Natural killer cell (primary cell): ENCODE measurements at regions not wholly inside any gene's neighbourhood (a gene's known extent, or its start where the extent isn't known, plus 50 kb on each side); places are given as distances from the start of the nearest gene placed in this dataset.

ENCODE experiments used
- ATAC-seq, 3 donors: fragments of 150-1000 bp in 2 of 3; fragments of 200-7000 bp in 1 of 3; cut with Tn5 transposase; 1 replicate in 1 of 3; 2 replicates in 2 of 3; pipeline ENCODE4 v1.10.0; 2021; ENCODE audit warnings: mild to moderate bottlenecking in 2 of 3, moderate library complexity in 2 of 3
- DNase-seq, 2 donors: peaks; one replicate each; pipeline versions ENCODE4 v3.0.0 to v3.0.0-alpha.2; 2013 to 2021; ENCODE audit warnings: mixed read lengths in 1 of 2
- H3K27ac ChIP-seq: one replicate; pipeline ENCODE4 v1.5.1; 2013; ENCODE audit warnings: mild to moderate bottlenecking, low read length
- H3K27me3 ChIP-seq: one replicate; pipeline ENCODE4 v1.6.1; 2013; ENCODE audit warnings: low read length; ENCODE audit not compliant: control insufficient read depth, insufficient read depth
- H3K36me3 ChIP-seq: one replicate; pipeline ENCODE4 v1.6.1; 2013; ENCODE audit warnings: low read length; ENCODE audit not compliant: control insufficient read depth, insufficient read depth
- H3K4me1 ChIP-seq: one replicate; pipeline ENCODE4 v1.6.1; 2013; ENCODE audit warnings: low read length; ENCODE audit not compliant: control insufficient read depth, insufficient read depth
- H3K4me3 ChIP-seq: one replicate; pipeline ENCODE4 v1.5.1; 2013; ENCODE audit warnings: low read length
- H3K9me3 ChIP-seq: one replicate; pipeline ENCODE4 v1.6.1; 2013; ENCODE audit warnings: low read length; ENCODE audit not compliant: control insufficient read depth, insufficient read depth
- H3K27ac Mint-ChIP-seq, 2 donors: one replicate each; pipeline ENCODE4 v1.8.0; 2022; ENCODE audit warnings: mild to moderate bottlenecking in 2 of 2, mixed read lengths in 2 of 2, moderate library complexity in 1 of 2
- H3K27me3 Mint-ChIP-seq, 2 donors: one replicate each; pipeline ENCODE4 v1.8.0; 2022; ENCODE audit warnings: low read depth in 2 of 2, mixed read lengths in 2 of 2
- H3K36me3 Mint-ChIP-seq: one replicate; pipeline ENCODE4 v1.8.0; 2022; ENCODE audit warnings: mixed read lengths
- H3K4me1 Mint-ChIP-seq, 2 donors: one replicate each; pipeline ENCODE4 v1.8.0; 2022; ENCODE audit warnings: mixed read lengths in 2 of 2
- H3K4me3 Mint-ChIP-seq: one replicate; pipeline ENCODE4 v1.8.0; 2022; ENCODE audit warnings: mild to moderate bottlenecking, moderate library complexity, mixed read lengths
- H3K9me3 Mint-ChIP-seq, 2 donors: one replicate each; pipeline ENCODE4 v1.8.0; 2022; ENCODE audit warnings: mixed read lengths in 2 of 2
- WGBS: methylation state at CpG from one replicate; pipeline ENCODE4 v1.1.7; 2013; ENCODE audit warnings: missing lambda C conversion rate; ENCODE audit not compliant: insufficient coverage; 5-methylcytosine and 5-hydroxymethylcytosine counted together
- intact Hi-C: fragments of 100-400 bp; cut with micrococcal nuclease; formaldehyde crosslinking; loops from one replicate; pipeline ENCODE4 v1.14.2; 2022
- TF ChIP-seq, protein P1 (sequence below): fragments of 200-600 bp; IDR thresholded peaks from one replicate; pipeline ENCODE4 v1.8.0; 2022; ENCODE audit warnings: antibody characterized with exemption

DNA sequence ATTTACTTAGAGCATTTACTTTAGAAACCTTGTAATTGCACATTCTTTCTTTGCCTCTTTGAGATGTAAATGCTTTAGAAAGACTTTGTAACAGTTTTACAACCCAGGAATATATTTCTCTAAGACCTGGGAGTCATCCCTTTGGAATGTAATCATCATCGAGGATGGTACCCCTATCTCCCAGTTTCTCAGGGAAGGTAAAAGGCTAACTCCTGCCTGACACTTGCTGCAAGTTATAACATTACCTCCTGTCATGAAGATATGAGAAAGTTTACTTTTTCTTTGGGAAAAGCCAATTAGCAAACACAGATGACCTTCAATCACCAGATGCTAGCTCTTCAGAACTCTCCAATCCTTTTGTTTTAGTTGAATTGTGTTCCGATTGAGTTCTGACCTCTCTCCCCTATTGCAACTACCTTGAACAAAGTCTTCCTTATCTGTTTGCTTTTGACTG, 420.3 kb upstream of the FSIP2 start:
- Mint-ChIP-seq H3K4me3 (no peak overlapping the region), H3K27me3 (no peaks in the 10 kb centered on the region), H3K27ac (no peak overlapping the region), H3K4me1 (no peaks in the 10 kb centered on the region), H3K36me3 (no peaks in the 10 kb centered on the region), H3K9me3 (peaks cover 7 to 13% of the 10 kb centered on the region in 2 donors)
- intact Hi-C loops, result no loop called here
- DNase-seq (no peak), ATAC-seq (no peak)
- Histone ChIP-seq H3K4me3 (no peak overlapping the region), H3K9me3 (peaks cover 8% of the 10 kb centered on the region), H3K27me3 (no peaks in the 10 kb centered on the region), H3K36me3 (no peaks in the 10 kb centered on the region), H3K4me1 (no peaks in the 10 kb centered on the region), H3K27ac (no peak overlapping the region)
- TF ChIP-seq, protein P1, sequence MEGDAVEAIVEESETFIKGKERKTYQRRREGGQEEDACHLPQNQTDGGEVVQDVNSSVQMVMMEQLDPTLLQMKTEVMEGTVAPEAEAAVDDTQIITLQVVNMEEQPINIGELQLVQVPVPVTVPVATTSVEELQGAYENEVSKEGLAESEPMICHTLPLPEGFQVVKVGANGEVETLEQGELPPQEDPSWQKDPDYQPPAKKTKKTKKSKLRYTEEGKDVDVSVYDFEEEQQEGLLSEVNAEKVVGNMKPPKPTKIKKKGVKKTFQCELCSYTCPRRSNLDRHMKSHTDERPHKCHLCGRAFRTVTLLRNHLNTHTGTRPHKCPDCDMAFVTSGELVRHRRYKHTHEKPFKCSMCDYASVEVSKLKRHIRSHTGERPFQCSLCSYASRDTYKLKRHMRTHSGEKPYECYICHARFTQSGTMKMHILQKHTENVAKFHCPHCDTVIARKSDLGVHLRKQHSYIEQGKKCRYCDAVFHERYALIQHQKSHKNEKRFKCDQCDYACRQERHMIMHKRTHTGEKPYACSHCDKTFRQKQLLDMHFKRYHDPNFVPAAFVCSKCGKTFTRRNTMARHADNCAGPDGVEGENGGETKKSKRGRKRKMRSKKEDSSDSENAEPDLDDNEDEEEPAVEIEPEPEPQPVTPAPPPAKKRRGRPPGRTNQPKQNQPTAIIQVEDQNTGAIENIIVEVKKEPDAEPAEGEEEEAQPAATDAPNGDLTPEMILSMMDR, result no peak
- 83% methylated on average over 2 of the region's 2 CpGs for WGBS

DNA sequence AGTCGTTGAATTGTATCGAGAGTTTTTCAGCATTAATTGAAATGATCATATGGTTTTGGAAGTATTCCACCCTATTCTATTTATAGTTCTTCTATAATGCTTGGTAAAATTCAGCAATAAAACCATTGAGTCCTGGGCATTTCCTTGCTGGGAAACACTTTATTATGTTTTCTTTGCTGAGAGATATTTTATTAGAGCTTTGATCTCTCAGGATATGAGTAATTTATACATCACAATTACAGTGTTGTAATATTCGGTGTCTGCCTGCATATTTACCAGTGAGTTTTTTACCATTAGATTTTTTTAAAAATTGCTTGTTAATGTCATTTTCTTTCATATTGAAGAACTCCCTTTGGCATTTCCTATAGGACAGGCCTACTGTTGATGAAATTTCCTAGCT, 402.7 kb upstream of the FSIP2 start:
- H3K4me1 ChIP-seq, result no peaks in the 10 kb centered on the region
- H3K27ac ChIP-seq, result no peak overlapping the region
- H3K27me3 Mint-ChIP-seq, result no peaks in the 10 kb centered on the region
- no peaks in the 10 kb centered on the region for H3K36me3 ChIP-seq
- ATAC-seq (no peak), DNase-seq (no peak)
- TF ChIP-seq, protein P1, result no peak
- H3K4me1 Mint-ChIP-seq, result no peaks in the 10 kb centered on the region
- intact Hi-C loops, result no loop called here
- H3K4me3 Mint-ChIP-seq, result no peak overlapping the region
- no peaks in the 10 kb centered on the region for H3K27me3 ChIP-seq
- H3K4me3 ChIP-seq, result no peak overlapping the region
- peaks cover 9% of the 10 kb centered on the region for H3K9me3 ChIP-seq
- peaks cover 17% of the 10 kb centered on the region for H3K36me3 Mint-ChIP-seq
- H3K27ac Mint-ChIP-seq, result no peak overlapping the region
- H3K9me3 Mint-ChIP-seq, result peaks cover 13 to 34% of the 10 kb centered on the region in 2 donors
- WGBS, result no CpG with 5 or more reads among the region's 3 CpGs

DNA sequence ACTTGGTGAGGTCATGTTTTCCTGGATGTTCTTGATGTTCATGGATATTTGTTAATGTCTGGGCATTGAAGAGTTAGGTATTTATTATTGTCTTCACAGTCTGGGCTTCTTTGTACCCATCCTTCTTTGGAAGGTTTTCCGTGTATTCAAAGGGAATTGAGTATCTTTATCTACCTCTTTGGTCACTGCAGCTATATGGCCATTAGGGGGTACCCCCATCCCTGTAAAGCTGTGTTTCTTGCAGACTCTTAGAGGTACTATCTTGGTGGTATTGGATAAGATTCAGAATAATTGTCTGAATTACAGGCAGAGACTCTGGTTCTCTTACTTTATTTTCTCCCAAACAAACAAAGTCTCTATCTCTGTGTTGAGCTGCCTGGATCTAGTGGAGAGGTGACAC, 401.6 kb upstream of the FSIP2 start:
- Histone ChIP-seq H3K27ac (no peak overlapping the region), H3K4me3 (no peak overlapping the region), H3K4me1 (no peaks in the 10 kb centered on the region), H3K36me3 (no peaks in the 10 kb centered on the region), H3K9me3 (peaks cover 8% of the 10 kb centered on the region), H3K27me3 (no peaks in the 10 kb centered on the region)
- peaks cover 11% of the 10 kb centered on the region for H3K36me3 Mint-ChIP-seq
- peaks cover 11 to 29% of the 10 kb centered on the region in 2 donors for H3K9me3 Mint-ChIP-seq
- DNase-seq (no peak), ATAC-seq (no peak)
- TF ChIP-seq, protein P1, result no peak
- 75% methylated on average over 1 of the region's 1 CpG for WGBS
- no peak overlapping the region for H3K27ac Mint-ChIP-seq
- H3K27me3 Mint-ChIP-seq, result no peaks in the 10 kb centered on the region
- intact Hi-C loops, result no loop called here
- H3K4me3 Mint-ChIP-seq, result no peak overlapping the region
- H3K4me1 Mint-ChIP-seq, result no peaks in the 10 kb centered on the region

DNA sequence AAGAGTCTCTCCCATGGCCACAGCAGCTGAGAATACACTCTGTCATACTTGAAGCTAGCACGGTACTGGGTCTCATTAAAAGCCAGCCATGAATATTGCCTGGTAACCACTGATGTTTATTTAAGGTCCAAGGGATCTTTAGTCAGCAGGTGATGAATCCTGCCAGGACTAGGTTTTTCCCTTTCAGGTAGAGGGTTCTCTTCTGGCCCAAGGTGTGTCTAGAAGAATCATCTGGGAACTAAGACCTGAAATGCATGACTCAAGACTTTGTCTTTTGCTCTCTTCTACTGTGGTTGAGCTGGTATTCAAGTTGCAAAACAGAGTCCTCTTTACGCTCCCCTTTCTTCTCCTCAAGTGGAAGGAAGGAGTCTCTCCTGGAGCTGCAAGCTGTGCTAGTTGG, 400.5 kb upstream of the FSIP2 start:
- H3K4me1 Mint-ChIP-seq, result no peaks in the 10 kb centered on the region
- no peaks in the 10 kb centered on the region for H3K4me1 ChIP-seq
- no peaks in the 10 kb centered on the region for H3K27me3 ChIP-seq
- ATAC-seq, result no peak
- no peaks in the 10 kb centered on the region for H3K36me3 ChIP-seq
- H3K4me3 ChIP-seq, result no peak overlapping the region
- H3K27ac ChIP-seq, result no peak overlapping the region
- no peak overlapping the region for H3K27ac Mint-ChIP-seq
- H3K27me3 Mint-ChIP-seq, result no peaks in the 10 kb centered on the region
- 97% methylated on average over 2 of the region's 2 CpGs for WGBS
- H3K36me3 Mint-ChIP-seq, result peaks cover 11% of the 10 kb centered on the region
- TF ChIP-seq, protein P1, result no peak
- H3K9me3 ChIP-seq, result peaks cover 6% of the 10 kb centered on the region
- peaks cover 13 to 31% of the 10 kb centered on the region in 2 donors for H3K9me3 Mint-ChIP-seq
- intact Hi-C loops, result no loop called here
- no peak for DNase-seq
- no peak overlapping the region for H3K4me3 Mint-ChIP-seq
